ENCODE measurements at regions not wholly inside any gene's neighbourhood (a gene's known extent, or its start where the extent isn't known, plus 50 kb on each side); places are given as distances from the start of the nearest gene placed in this dataset.

DNA sequence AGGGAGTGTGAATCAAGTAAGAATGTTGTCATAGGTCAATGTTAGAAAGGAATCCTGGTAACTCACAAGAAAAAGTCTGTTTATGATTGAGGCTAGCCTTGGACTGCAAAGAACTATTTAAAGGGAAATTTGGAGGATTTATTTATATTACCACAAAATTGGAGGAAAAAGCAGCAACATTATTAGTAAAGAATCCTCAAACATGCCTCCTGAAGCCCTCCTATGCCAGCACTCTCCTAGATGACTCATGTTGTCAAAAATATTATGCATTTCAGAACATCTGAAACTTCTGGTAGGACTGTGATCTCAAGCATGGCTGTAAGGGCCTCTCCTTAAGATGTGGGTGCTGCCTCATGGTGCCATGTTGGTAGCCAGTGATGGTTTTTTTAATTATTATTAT is 628.5 kb downstream of the CHSY3 start:
- Histone ChIP-seq H3K27ac (ENCODE audit: low read depth, low read length) (no peak overlapping the region), H3K27me3 (ENCODE audit: control insufficient read depth in 3 of 3, insufficient read depth in 3 of 3, low read length in 3 of 3) (no peaks in the 10 kb centered on the region), H3K36me3 (ENCODE audit: control insufficient read depth in 3 of 3, insufficient read depth in 3 of 3, low read length in 3 of 3) (no peaks in the 10 kb centered on the region), H3K4me1 (ENCODE audit: control insufficient read depth in 3 of 3, insufficient read depth in 3 of 3, low read length in 3 of 3) (no peaks in the 10 kb centered on the region), H3K9me3 (ENCODE audit: control insufficient read depth in 3 of 3, low read length in 3 of 3) (no peaks in the 10 kb centered on the region), H3K4me3 (ENCODE audit: low read length in 3 of 3) (no peak overlapping the region), H3K9ac (ENCODE audit: low read depth in 1 of 3, low read length in 3 of 3) (no peak overlapping the region)

DNA sequence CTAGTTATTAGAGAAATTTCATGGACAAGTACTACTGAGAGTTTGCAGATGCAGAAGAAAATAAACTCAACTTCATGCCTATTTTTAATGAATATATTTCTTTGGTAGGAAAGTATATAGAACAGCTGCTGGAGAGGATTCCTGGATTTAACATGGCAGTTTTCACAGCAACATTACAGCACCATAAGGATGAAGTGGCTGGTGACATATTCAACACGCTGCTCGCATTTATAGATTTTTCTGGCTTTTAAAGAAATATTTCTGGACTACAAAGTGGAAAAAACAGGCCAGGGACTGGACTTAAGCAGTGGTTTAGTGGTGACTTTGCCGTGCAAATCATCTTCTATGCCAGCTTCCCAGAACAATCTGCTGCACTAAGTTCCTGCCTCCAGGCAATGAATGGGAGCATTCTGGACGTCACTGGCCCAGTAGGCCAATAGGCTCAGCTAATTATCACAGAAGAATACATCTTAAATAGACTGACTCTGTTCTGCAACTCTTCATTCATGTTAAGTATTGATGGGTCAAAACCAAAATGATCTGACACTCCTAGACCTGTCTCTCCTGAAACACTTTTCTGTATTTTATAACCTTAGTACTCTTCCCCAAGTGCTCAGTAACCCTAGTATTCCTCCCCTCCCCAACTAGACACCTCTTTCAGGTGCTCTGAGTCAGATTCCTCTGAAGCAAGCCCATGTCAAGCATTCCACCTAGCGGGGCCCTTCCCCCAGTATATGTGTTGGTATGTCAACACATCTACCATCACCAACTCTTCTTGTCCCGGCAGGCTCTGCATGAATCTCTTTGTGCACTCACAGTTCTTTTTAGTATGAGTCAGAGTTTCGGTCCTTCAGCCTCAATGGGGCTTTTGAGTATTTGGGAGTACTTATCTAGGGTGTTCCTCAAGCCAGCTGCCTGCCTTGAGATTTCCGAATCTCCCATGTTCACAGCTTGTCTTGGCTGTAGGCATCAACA is 625.5 kb downstream of the CHSY3 start:
- no peak overlapping the region for H3K9ac ChIP-seq (ENCODE audit: low read depth in 1 of 3, low read length in 3 of 3)
- no peaks in the 10 kb centered on the region for H3K9me3 ChIP-seq (ENCODE audit: control insufficient read depth in 3 of 3, low read length in 3 of 3)
- H3K4me1 ChIP-seq (ENCODE audit: control insufficient read depth in 3 of 3, insufficient read depth in 3 of 3, low read length in 3 of 3): no peaks in the 10 kb centered on the region
- H3K27me3 ChIP-seq (ENCODE audit: control insufficient read depth in 3 of 3, insufficient read depth in 3 of 3, low read length in 3 of 3): no peaks in the 10 kb centered on the region
- H3K36me3 ChIP-seq (ENCODE audit: control insufficient read depth in 3 of 3, insufficient read depth in 3 of 3, low read length in 3 of 3): no peaks in the 10 kb centered on the region
- no peak overlapping the region for H3K4me3 ChIP-seq (ENCODE audit: low read length in 3 of 3)
- H3K27ac ChIP-seq (ENCODE audit: low read depth, low read length): no peak overlapping the region

DNA sequence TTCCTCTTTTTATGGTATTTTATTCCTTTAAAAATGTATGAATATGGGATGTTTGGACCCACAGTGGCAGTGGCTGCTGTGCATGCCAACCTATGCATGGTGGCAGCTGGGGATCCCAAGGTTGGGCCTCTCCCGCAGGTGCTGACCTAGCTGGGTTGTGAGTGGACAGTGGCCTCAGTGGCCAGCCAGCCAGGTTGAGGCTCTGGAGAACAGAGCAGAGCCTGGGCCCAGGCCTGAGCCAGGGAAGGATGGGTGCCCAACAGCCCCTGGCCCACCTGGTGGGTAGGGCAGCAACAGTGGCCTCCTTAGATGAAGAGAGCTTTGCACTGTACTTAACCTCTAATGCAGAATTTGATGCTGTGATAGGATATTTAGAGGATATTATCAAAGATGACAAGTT is 624.8 kb downstream of the CHSY3 start:
- Histone ChIP-seq H3K27me3 (ENCODE audit: control insufficient read depth in 3 of 3, insufficient read depth in 3 of 3, low read length in 3 of 3) (no peaks in the 10 kb centered on the region), H3K27ac (ENCODE audit: low read depth, low read length) (no peak overlapping the region), H3K9ac (ENCODE audit: low read depth in 1 of 3, low read length in 3 of 3) (no peak overlapping the region), H3K9me3 (ENCODE audit: control insufficient read depth in 3 of 3, low read length in 3 of 3) (no peaks in the 10 kb centered on the region), H3K4me3 (ENCODE audit: low read length in 3 of 3) (no peak overlapping the region), H3K36me3 (ENCODE audit: control insufficient read depth in 3 of 3, insufficient read depth in 3 of 3, low read length in 3 of 3) (no peaks in the 10 kb centered on the region), H3K4me1 (ENCODE audit: control insufficient read depth in 3 of 3, insufficient read depth in 3 of 3, low read length in 3 of 3) (no peaks in the 10 kb centered on the region)

GRCh38 chr5:130528474-130528873 is 624.2 kb downstream of the CHSY3 start:
- H3K4me3 ChIP-seq (ENCODE audit: low read length in 3 of 3): no peak overlapping the region

GRCh38 chr5:130526708-130527107 is 622.4 kb downstream of the CHSY3 start:
- no peak overlapping the region for H3K27ac ChIP-seq (ENCODE audit: low read depth, low read length)
- H3K9ac ChIP-seq (ENCODE audit: low read depth in 1 of 3, low read length in 3 of 3): no peak overlapping the region
- no peaks in the 10 kb centered on the region for H3K36me3 ChIP-seq (ENCODE audit: control insufficient read depth in 3 of 3, insufficient read depth in 3 of 3, low read length in 3 of 3)
- H3K9me3 ChIP-seq (ENCODE audit: control insufficient read depth in 3 of 3, low read length in 3 of 3): no peaks in the 10 kb centered on the region
- H3K4me1 ChIP-seq (ENCODE audit: control insufficient read depth in 3 of 3, insufficient read depth in 3 of 3, low read length in 3 of 3): no peaks in the 10 kb centered on the region
- no peak overlapping the region for H3K4me3 ChIP-seq (ENCODE audit: low read length in 3 of 3)
- H3K27me3 ChIP-seq (ENCODE audit: control insufficient read depth in 3 of 3, insufficient read depth in 3 of 3, low read length in 3 of 3): no peaks in the 10 kb centered on the region

More at GRCh38 chr5:130528474-130528873, 624.2 kb downstream of the CHSY3 start:
- Histone ChIP-seq H3K9ac (ENCODE audit: low read depth in 1 of 3, low read length in 3 of 3) (no peak overlapping the region), H3K4me1 (ENCODE audit: control insufficient read depth in 3 of 3, insufficient read depth in 3 of 3, low read length in 3 of 3) (no peaks in the 10 kb centered on the region), H3K27ac (ENCODE audit: low read depth, low read length) (no peak overlapping the region), H3K9me3 (ENCODE audit: control insufficient read depth in 3 of 3, low read length in 3 of 3) (no peaks in the 10 kb centered on the region), H3K36me3 (ENCODE audit: control insufficient read depth in 3 of 3, insufficient read depth in 3 of 3, low read length in 3 of 3) (no peaks in the 10 kb centered on the region), H3K27me3 (ENCODE audit: control insufficient read depth in 3 of 3, insufficient read depth in 3 of 3, low read length in 3 of 3) (no peaks in the 10 kb centered on the region)

GRCh38 chr5:130520211-130520610 is 615.9 kb downstream of the CHSY3 start:
- Histone ChIP-seq H3K9me3 (ENCODE audit: control insufficient read depth in 3 of 3, low read length in 3 of 3) (peaks cover 0 to 3% (median 0%) of the 10 kb centered on the region in 3 donors), H3K27ac (ENCODE audit: low read depth, low read length) (no peak overlapping the region), H3K36me3 (ENCODE audit: control insufficient read depth in 3 of 3, insufficient read depth in 3 of 3, low read length in 3 of 3) (no peaks in the 10 kb centered on the region), H3K9ac (ENCODE audit: low read depth in 1 of 3, low read length in 3 of 3) (no peak overlapping the region), H3K27me3 (ENCODE audit: control insufficient read depth in 3 of 3, insufficient read depth in 3 of 3, low read length in 3 of 3) (no peaks in the 10 kb centered on the region), H3K4me1 (ENCODE audit: control insufficient read depth in 3 of 3, insufficient read depth in 3 of 3, low read length in 3 of 3) (no peaks in the 10 kb centered on the region), H3K4me3 (ENCODE audit: low read length in 3 of 3) (no peak overlapping the region)

GRCh38 chr5:130514984-130515690 is 610.9 kb downstream of the CHSY3 start:
- no peak overlapping the region for H3K4me3 ChIP-seq (ENCODE audit: low read length in 3 of 3)
- no peaks in the 10 kb centered on the region for H3K27me3 ChIP-seq (ENCODE audit: control insufficient read depth in 3 of 3, insufficient read depth in 3 of 3, low read length in 3 of 3)
- H3K4me1 ChIP-seq (ENCODE audit: control insufficient read depth in 3 of 3, insufficient read depth in 3 of 3, low read length in 3 of 3): no peaks in the 10 kb centered on the region
- H3K9me3 ChIP-seq (ENCODE audit: control insufficient read depth in 3 of 3, low read length in 3 of 3): peaks cover 0 to 3% (median 0%) of the 10 kb centered on the region in 3 donors
- no peaks in the 10 kb centered on the region for H3K36me3 ChIP-seq (ENCODE audit: control insufficient read depth in 3 of 3, insufficient read depth in 3 of 3, low read length in 3 of 3)
- no peak overlapping the region for H3K9ac ChIP-seq (ENCODE audit: low read depth in 1 of 3, low read length in 3 of 3)
- no peak overlapping the region for H3K27ac ChIP-seq (ENCODE audit: low read depth, low read length)

- Histone ChIP-seq H3K27ac (ENCODE audit: low read depth, low read length) (no peak overlapping the region), H3K4me3 (ENCODE audit: low read length in 3 of 3) (no peak overlapping the region), H3K36me3 (ENCODE audit: control insufficient read depth in 3 of 3, insufficient read depth in 3 of 3, low read length in 3 of 3) (no peaks in the 10 kb centered on the region), H3K4me1 (ENCODE audit: control insufficient read depth in 3 of 3, insufficient read depth in 3 of 3, low read length in 3 of 3) (no peaks in the 10 kb centered on the region), H3K9ac (ENCODE audit: low read depth in 1 of 3, low read length in 3 of 3) (no peak overlapping the region), H3K27me3 (ENCODE audit: control insufficient read depth in 3 of 3, insufficient read depth in 3 of 3, low read length in 3 of 3) (no peaks in the 10 kb centered on the region), H3K9me3 (ENCODE audit: control insufficient read depth in 3 of 3, low read length in 3 of 3) (no peaks in the 10 kb centered on the region)
Observed at GRCh38 chr5:130502702-130503101, 598.4 kb downstream of the CHSY3 start.

- Histone ChIP-seq H3K9ac (ENCODE audit: low read depth in 1 of 3, low read length in 3 of 3) (no peak overlapping the region), H3K36me3 (ENCODE audit: control insufficient read depth in 3 of 3, insufficient read depth in 3 of 3, low read length in 3 of 3) (no peaks in the 10 kb centered on the region), H3K4me1 (ENCODE audit: control insufficient read depth in 3 of 3, insufficient read depth in 3 of 3, low read length in 3 of 3) (no peaks in the 10 kb centered on the region), H3K27ac (ENCODE audit: low read depth, low read length) (no peak overlapping the region), H3K27me3 (ENCODE audit: control insufficient read depth in 3 of 3, insufficient read depth in 3 of 3, low read length in 3 of 3) (no peaks in the 10 kb centered on the region), H3K9me3 (ENCODE audit: control insufficient read depth in 3 of 3, low read length in 3 of 3) (no peaks in the 10 kb centered on the region), H3K4me3 (ENCODE audit: low read length in 3 of 3) (no peak overlapping the region)
Observed at GRCh38 chr5:130501151-130501865, 597.0 kb downstream of the CHSY3 start.

Data from skeletal muscle tissue (tissue), 3 donors.